Endodermal cell (in vitro differentiated cells): ENCODE measurements at regions not wholly inside any gene's neighbourhood (a gene's known extent, or its start where the extent isn't known, plus 50 kb on each side); places are given as distances from the start of the nearest gene placed in this dataset.

Source experiments
- DNase-seq: peaks from one replicate; pipeline ENCODE4 v3.0.0-alpha.2; 2017
- H3K27ac ChIP-seq: 2 replicates; pipeline ENCODE4 v1.5.1; 2013; ENCODE audit warnings: mild to moderate bottlenecking, low read depth, low read length, moderate library complexity
- H3K27me3 ChIP-seq: 2 replicates; pipeline ENCODE4 v1.6.1; 2013; ENCODE audit warnings: mild to moderate bottlenecking, low read length, moderate library complexity; ENCODE audit not compliant: insufficient read depth, control insufficient read depth, poor library complexity, severe bottlenecking
- H3K36me3 ChIP-seq: 2 replicates; pipeline ENCODE4 v1.7.0; 2013; ENCODE audit warnings: mild to moderate bottlenecking, low read length, moderate library complexity; ENCODE audit not compliant: control insufficient read depth, insufficient read depth
- H3K4me1 ChIP-seq: one replicate; pipeline ENCODE4 v1.7.0; 2013; ENCODE audit warnings: low read length; ENCODE audit not compliant: control insufficient read depth, insufficient read depth
- H3K4me3 ChIP-seq: 2 replicates; pipeline ENCODE4 v1.5.1; 2013; ENCODE audit warnings: mild to moderate bottlenecking, low read length, moderate library complexity
- H3K9ac ChIP-seq: 2 replicates; pipeline ENCODE4 v1.6.1; 2013; ENCODE audit warnings: mild to moderate bottlenecking, low read length, moderate library complexity; ENCODE audit not compliant: poor library complexity, severe bottlenecking; ENCODE audit errors: extremely low read depth
- H3K9me3 ChIP-seq: 2 replicates; pipeline ENCODE4 v1.6.1; 2013; ENCODE audit warnings: mild to moderate bottlenecking, low read length, moderate library complexity; ENCODE audit not compliant: control insufficient read depth
- H3K27ac Mint-ChIP-seq: 2 replicates; pipeline ENCODE4 v1.8.0; 2020; ENCODE audit warnings: mixed read lengths
- H3K27me3 Mint-ChIP-seq: 2 replicates; pipeline ENCODE4 v1.8.0; 2021; ENCODE audit warnings: mild to moderate bottlenecking, mixed read lengths; ENCODE audit not compliant: insufficient read depth
- H3K36me3 Mint-ChIP-seq: 2 replicates; pipeline ENCODE4 v1.8.0; 2020; ENCODE audit warnings: low read depth, mixed read lengths
- H3K4me1 Mint-ChIP-seq: 2 replicates; pipeline ENCODE4 v1.8.0; 2020; ENCODE audit warnings: mixed read lengths
- H3K4me3 Mint-ChIP-seq: 2 replicates; pipeline ENCODE4 v1.8.0; 2020; ENCODE audit warnings: mild to moderate bottlenecking, moderate library complexity, mixed read lengths
- H3K9me3 Mint-ChIP-seq: 2 replicates; pipeline ENCODE4 v1.8.0; 2020; ENCODE audit warnings: mild to moderate bottlenecking, mixed read lengths
- CTCF ChIP-seq: fragments of 200-600 bp; sonication (generic); conservative IDR thresholded peaks from 2 replicates; pipeline ENCODE4 v1.5.0; 2021; ENCODE audit warnings: antibody characterized with exemption, mild to moderate bottlenecking
- WGBS, 2 experiments: methylation state at CpG; one replicate each; pipeline versions ENCODE4 v1.1.5 to v1.1.7; 2013; ENCODE audit warnings: missing lambda C conversion rate in 2 of 2, mixed read lengths in 1 of 2; ENCODE audit not compliant: insufficient coverage in 1 of 2, insufficient read length in 1 of 2; 5-methylcytosine and 5-hydroxymethylcytosine counted together

DNA sequence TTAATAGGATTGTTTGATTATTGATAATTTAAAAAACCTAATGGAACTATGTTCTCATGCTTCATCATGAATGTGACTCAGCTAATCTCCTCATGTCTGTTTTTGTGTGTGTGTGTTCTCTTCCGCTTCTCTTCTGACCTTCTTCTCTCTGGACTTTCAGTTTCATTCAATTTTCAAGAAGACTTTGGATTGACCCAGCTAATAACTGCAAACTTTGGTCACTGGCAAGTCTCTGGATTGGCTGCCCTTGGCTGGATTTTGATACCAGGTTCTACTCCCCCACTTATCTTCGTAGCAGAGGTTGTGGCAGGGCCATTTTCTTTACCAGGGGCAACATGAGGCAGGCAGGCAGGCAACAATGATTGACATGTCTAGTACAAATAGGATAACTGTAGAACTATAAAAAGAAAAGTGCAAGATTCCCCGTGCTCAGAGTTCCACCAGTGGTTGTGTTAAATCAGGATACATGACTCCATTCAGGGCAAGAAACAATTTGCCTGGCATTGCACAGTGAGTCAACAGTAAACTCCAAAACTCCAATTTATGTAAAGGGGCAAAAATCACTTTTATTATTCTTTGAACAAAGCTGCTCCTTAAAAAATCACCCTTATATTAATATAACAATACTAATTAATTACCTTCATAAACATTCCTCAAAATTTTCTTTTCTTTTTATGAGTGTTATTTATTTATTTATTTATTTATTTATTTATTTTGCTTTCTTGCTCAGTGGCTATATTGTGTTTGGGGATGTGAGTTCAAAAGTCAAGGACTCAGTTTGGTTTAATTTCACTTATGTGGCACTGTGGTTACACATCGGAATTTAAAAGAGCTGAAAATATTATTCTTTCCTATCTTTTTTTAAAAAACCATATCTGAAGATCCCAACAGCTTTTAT lies 167.6 kb downstream of the RND3 start:
- H3K27me3 Mint-ChIP-seq, result no peaks in the 10 kb centered on the region
- Histone ChIP-seq H3K36me3 (no peaks in the 10 kb centered on the region), H3K27me3 (no peaks in the 10 kb centered on the region), H3K9ac (no peak overlapping the region), H3K27ac (no peak overlapping the region), H3K9me3 (peaks cover 10% of the 10 kb centered on the region), H3K4me1 (no peaks in the 10 kb centered on the region), H3K4me3 (no peak overlapping the region)
- H3K4me3 Mint-ChIP-seq, result no peak overlapping the region
- H3K27ac Mint-ChIP-seq, result no peak overlapping the region
- TF ChIP-seq CTCF, result no peak
- H3K4me1 Mint-ChIP-seq, result peaks cover 32% of the 10 kb centered on the region
- H3K36me3 Mint-ChIP-seq, result no peaks in the 10 kb centered on the region
- 90% methylated on average over 2 to 4 of the region's 4 CpGs for WGBS, 2 experiments
- H3K9me3 Mint-ChIP-seq, result peaks cover 19% of the 10 kb centered on the region
- no peak for DNase-seq

GRCh38 chr2:150319085-150319484 lies 168.4 kb downstream of the RND3 start:
- H3K36me3 ChIP-seq, result no peaks in the 10 kb centered on the region

DNA sequence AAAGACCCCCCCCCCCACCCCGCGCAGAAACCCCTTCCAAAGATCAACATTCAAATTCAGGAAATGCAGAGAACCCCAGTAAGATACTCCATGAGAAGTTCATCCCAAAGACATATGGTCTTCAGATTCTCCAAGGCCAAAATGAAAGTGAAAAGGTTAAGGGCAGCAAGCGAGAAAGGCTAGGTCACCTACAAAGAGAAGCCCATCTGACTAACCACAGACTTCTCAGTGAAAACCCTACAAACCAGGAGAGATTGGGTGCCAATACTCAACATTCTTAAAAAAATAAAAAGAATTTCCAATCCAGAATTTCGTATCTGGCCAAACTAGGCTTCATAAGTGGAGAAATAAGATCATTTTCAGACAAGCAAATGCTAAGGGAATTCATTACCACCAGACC lies 175.2 kb downstream of the RND3 start:
- peaks cover 11% of the 10 kb centered on the region for H3K4me1 Mint-ChIP-seq
- Histone ChIP-seq H3K4me1 (no peaks in the 10 kb centered on the region), H3K36me3 (no peaks in the 10 kb centered on the region), H3K4me3 (no peak overlapping the region), H3K27me3 (no peaks in the 10 kb centered on the region), H3K27ac (no peak overlapping the region), H3K9me3 (peaks cover 10% of the 10 kb centered on the region), H3K9ac (no peak overlapping the region)
- no peak overlapping the region for H3K27ac Mint-ChIP-seq
- no peak for TF ChIP-seq CTCF
- no peak overlapping the region for H3K4me3 Mint-ChIP-seq
- WGBS, 2 experiments, result 83 to 97% methylated on average over 1 to 2 of the region's 4 CpGs
- no peak for DNase-seq
- peaks cover 2% of the 10 kb centered on the region for H3K36me3 Mint-ChIP-seq
- peaks cover 31% of the 10 kb centered on the region for H3K9me3 Mint-ChIP-seq
- H3K27me3 Mint-ChIP-seq, result peaks cover 3% of the 10 kb centered on the region

More at GRCh38 chr2:150319085-150319484, 168.4 kb downstream of the RND3 start:
- no peak for TF ChIP-seq CTCF
- no peak overlapping the region for H3K27ac ChIP-seq
- 83 to 96% methylated on average over 1 to 4 of the region's 4 CpGs for WGBS, 2 experiments
- Mint-ChIP-seq H3K4me3 (no peak overlapping the region), H3K36me3 (no peaks in the 10 kb centered on the region), H3K4me1 (peaks cover 32% of the 10 kb centered on the region), H3K9me3 (peaks cover 25% of the 10 kb centered on the region), H3K27ac (no peak overlapping the region), H3K27me3 (no peaks in the 10 kb centered on the region)
- no peak for DNase-seq
- no peak overlapping the region for H3K9ac ChIP-seq
- peaks cover 10% of the 10 kb centered on the region for H3K9me3 ChIP-seq
- no peaks in the 10 kb centered on the region for H3K27me3 ChIP-seq
- H3K4me1 ChIP-seq, result no peaks in the 10 kb centered on the region
- H3K4me3 ChIP-seq, result no peak overlapping the region
